ENCODE measurements at regions not wholly inside any gene's neighbourhood (a gene's known extent, or its start where the extent isn't known, plus 50 kb on each side); places are given as distances from the start of the nearest gene placed in this dataset.

DNA sequence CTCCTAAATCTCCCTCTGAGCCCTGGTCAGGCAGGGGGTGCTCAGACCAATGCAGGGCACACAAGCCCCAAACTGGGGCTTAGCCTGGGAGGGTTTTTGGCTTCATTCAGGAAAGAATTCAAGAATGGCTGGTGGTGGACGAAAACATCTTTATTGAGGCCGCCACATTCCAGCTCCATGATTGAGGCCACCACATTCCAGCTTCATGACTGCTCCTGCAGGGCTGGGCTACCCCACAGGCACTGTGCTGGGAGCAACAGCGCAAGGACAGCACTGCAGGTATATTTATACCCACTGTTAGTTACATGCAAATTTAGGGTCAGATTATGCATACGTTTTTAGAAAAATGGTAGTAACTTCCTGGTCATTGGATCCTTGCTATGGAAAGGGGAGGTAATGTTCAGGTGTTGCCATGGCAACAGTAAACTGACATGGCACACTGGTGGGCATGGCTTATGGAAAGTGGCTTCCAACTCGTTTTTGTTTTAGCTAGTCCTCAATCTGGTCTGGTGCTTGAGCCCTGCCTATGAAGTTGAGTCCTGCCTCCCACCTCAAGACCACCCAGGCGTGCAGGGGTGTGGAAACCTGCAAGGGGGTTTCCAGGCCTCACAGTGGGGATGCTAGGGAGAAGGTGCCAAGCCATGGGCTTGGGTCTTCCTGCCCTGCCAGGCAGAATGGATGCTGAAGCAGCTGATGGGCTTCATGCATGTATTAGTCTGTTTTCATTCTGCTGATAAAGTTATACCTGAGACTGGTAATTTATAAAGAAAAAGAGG lies 348.7 kb upstream of the AJAP1 start:
- H3K4me3 Mint-ChIP-seq (ENCODE audit: low read depth, unreplicated experiment), result no peak overlapping the region
- peaks cover 7% of the 10 kb centered on the region for H3K9me3 Mint-ChIP-seq (ENCODE audit: low read depth, unreplicated experiment)
- no peaks in the 10 kb centered on the region for H3K4me1 Mint-ChIP-seq (ENCODE audit: low read depth, unreplicated experiment)
- no peaks in the 10 kb centered on the region for H3K36me3 Mint-ChIP-seq (ENCODE audit: insufficient read depth, unreplicated experiment)
- intact Hi-C loops (cut with micrococcal nuclease; ENCODE audit: unreplicated experiment), result no loop called here
- no peaks in the 10 kb centered on the region for H3K27me3 Mint-ChIP-seq (ENCODE audit: unreplicated experiment)
- TF ChIP-seq, protein P1, sequence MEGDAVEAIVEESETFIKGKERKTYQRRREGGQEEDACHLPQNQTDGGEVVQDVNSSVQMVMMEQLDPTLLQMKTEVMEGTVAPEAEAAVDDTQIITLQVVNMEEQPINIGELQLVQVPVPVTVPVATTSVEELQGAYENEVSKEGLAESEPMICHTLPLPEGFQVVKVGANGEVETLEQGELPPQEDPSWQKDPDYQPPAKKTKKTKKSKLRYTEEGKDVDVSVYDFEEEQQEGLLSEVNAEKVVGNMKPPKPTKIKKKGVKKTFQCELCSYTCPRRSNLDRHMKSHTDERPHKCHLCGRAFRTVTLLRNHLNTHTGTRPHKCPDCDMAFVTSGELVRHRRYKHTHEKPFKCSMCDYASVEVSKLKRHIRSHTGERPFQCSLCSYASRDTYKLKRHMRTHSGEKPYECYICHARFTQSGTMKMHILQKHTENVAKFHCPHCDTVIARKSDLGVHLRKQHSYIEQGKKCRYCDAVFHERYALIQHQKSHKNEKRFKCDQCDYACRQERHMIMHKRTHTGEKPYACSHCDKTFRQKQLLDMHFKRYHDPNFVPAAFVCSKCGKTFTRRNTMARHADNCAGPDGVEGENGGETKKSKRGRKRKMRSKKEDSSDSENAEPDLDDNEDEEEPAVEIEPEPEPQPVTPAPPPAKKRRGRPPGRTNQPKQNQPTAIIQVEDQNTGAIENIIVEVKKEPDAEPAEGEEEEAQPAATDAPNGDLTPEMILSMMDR (IDR thresholded peaks at IDR 0.05; ENCODE audit: unreplicated experiment), result no peak
- DNase-seq, result no peak
- H3K27ac Mint-ChIP-seq (ENCODE audit: unreplicated experiment), result no peak overlapping the region
- BruUV-seq (replicated peaks), result no TSS peak
- CTCF ChIA-PET, result no interaction called here

DNA sequence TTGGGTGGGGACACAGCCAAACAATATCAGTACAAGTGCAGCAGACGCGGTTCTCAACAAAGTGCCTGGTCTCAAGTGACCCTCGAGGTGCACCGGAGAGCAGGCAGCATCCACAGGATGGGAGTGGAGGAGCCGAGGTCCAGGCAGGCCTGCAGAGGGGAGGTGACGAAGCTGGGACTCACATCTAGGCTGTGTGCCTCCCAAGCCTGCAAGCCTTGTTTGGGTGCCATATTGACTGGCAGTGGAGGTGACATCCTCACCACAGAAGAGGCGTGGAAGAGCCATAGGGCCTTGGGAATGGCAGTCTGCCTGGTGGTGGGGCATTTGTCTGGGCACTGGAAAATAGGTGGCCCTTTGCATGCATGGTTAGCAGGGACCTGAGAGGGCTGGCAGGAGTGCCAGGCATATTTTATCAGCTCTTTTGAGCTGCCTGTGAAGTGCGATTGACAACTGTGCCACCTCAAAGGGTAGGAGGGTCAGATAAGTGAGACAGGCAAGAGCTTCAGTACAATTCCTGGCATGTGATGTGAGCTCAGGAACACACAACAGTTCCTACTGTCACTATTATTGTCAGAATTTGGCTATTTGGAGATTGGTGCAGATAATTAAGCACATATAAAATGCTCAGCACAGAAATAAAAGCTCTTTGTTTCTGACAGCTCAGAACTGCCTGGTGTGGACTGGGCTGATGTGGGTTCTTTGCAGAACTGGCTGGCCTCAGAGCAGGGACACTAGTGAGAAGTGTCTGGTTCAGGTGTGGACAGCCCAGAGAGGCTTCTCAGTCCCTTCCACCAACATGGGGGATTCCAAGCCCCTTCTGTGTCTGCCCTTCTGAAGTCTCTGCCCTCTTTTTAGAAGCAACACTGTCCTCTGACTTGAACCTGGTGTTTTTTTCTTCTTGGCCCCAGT lies 347.6 kb upstream of the AJAP1 start:
- Mint-ChIP-seq H3K4me3 (ENCODE audit: low read depth, unreplicated experiment) (no peak overlapping the region), H3K4me1 (ENCODE audit: low read depth, unreplicated experiment) (no peaks in the 10 kb centered on the region), H3K9me3 (ENCODE audit: low read depth, unreplicated experiment) (peaks cover 9% of the 10 kb centered on the region), H3K36me3 (ENCODE audit: insufficient read depth, unreplicated experiment) (no peaks in the 10 kb centered on the region), H3K27me3 (ENCODE audit: unreplicated experiment) (no peaks in the 10 kb centered on the region), H3K27ac (ENCODE audit: unreplicated experiment) (no peak overlapping the region)
- no TSS peak for BruUV-seq (replicated peaks)
- no peak for DNase-seq
- CTCF ChIA-PET, result no interaction called here
- TF ChIP-seq, protein P1 (IDR thresholded peaks at IDR 0.05; ENCODE audit: unreplicated experiment), result no peak
- intact Hi-C loops (cut with micrococcal nuclease; ENCODE audit: unreplicated experiment), result no loop called here

DNA sequence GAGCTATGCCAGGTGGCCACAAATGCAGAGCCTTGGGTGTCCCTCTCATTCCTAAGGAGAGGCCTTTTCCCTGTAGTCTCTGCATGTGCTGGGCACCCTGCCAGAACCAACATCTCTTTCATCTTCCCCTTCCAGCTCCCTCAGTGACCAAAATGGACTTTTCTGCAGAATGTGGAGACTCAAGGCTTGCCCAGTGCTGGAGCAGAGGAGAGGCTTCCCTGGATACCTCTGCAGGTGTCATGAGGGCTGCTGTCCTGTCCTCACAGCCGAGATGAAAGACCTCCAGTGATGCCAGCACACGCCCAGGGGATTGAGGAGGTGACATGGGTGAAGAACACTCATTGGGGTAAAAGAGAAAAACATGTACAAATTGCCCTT lies 347.0 kb upstream of the AJAP1 start:
- intact Hi-C loops (cut with micrococcal nuclease; ENCODE audit: unreplicated experiment), result no loop called here
- CTCF ChIA-PET, result no interaction called here

DNA sequence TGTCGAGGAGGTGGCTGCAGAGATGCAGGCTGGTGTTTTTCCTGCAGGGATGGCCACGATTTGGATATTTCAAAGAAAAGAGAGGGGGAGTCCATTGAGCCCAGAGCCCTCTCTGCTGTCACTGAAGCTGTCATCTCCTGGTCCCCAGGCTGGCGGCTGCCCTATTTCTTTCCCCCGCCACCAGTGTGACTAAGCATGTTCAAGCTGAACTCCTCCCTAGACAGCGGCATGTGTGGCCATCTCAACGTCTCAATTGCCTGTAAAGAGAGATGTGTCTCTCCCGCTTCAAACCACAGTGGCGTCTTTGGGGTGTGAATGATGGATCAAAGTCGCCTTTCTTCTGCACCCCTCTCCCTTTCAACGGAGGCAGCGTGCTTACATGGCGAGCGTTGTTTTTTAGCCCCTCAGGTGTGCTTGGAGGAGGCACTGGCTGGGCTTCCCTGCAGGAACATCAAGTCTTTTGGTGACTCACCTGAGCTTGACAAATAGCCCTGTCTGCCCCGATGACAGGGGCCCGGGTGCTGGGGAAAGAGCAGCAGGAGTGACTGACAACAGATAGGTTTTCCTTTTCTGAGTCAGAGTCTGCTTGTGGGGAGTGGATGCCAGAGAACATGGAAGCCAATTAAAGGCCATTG lies 346.4 kb upstream of the AJAP1 start:
- H3K4me1 Mint-ChIP-seq (ENCODE audit: low read depth, unreplicated experiment), result no peaks in the 10 kb centered on the region
- H3K9me3 Mint-ChIP-seq (ENCODE audit: low read depth, unreplicated experiment), result peaks cover 6% of the 10 kb centered on the region
- no TSS peak for BruUV-seq (replicated peaks)
- H3K4me3 Mint-ChIP-seq (ENCODE audit: low read depth, unreplicated experiment), result no peak overlapping the region
- H3K27me3 Mint-ChIP-seq (ENCODE audit: unreplicated experiment), result no peaks in the 10 kb centered on the region
- TF ChIP-seq, protein P1 (IDR thresholded peaks at IDR 0.05; ENCODE audit: unreplicated experiment), result no peak
- no peak overlapping the region for H3K27ac Mint-ChIP-seq (ENCODE audit: unreplicated experiment)
- intact Hi-C loops (cut with micrococcal nuclease; ENCODE audit: unreplicated experiment), result no loop called here
- no peak for DNase-seq
- CTCF ChIA-PET, result no interaction called here
- H3K36me3 Mint-ChIP-seq (ENCODE audit: insufficient read depth, unreplicated experiment), result no peaks in the 10 kb centered on the region

More for the DNA sequence above, 347.0 kb upstream of the AJAP1 start:
- TF ChIP-seq, protein P1 (IDR thresholded peaks at IDR 0.05; ENCODE audit: unreplicated experiment), result no peak
- DNase-seq, result no peak
- Mint-ChIP-seq H3K27ac (ENCODE audit: unreplicated experiment) (no peak overlapping the region), H3K4me3 (ENCODE audit: low read depth, unreplicated experiment) (no peak overlapping the region), H3K9me3 (ENCODE audit: low read depth, unreplicated experiment) (peaks cover 9% of the 10 kb centered on the region), H3K36me3 (ENCODE audit: insufficient read depth, unreplicated experiment) (no peaks in the 10 kb centered on the region), H3K4me1 (ENCODE audit: low read depth, unreplicated experiment) (no peaks in the 10 kb centered on the region), H3K27me3 (ENCODE audit: unreplicated experiment) (no peaks in the 10 kb centered on the region)
- no TSS peak for BruUV-seq (replicated peaks)
